Esophagus squamous epithelium (tissue), 4 donors: ENCODE measurements at regions not wholly inside any gene's neighbourhood (a gene's known extent, or its start where the extent isn't known, plus 50 kb on each side); places are given as distances from the start of the nearest gene placed in this dataset.

Source experiments
- CTCF ChIP-seq, 6 experiments: fragments of 450-650 bp in 4 of 6; fragments of 200-600 bp in 2 of 6; sonication (generic) in 2 of 6; IDR thresholded peaks; one replicate each; pipeline ENCODE4 v1.5.1; 2016 to 2019; ENCODE audit warnings: antibody characterized with exemption in 6 of 6, mild to moderate bottlenecking in 4 of 6, moderate library complexity in 4 of 6
- POLR2A ChIP-seq, 4 donors: fragments of 450-650 bp; IDR thresholded peaks; one replicate each; pipeline ENCODE4 v1.6.1; 2017; ENCODE audit warnings: antibody characterized with exemption in 4 of 4, mild to moderate bottlenecking in 4 of 4, moderate library complexity in 3 of 4

DNA sequence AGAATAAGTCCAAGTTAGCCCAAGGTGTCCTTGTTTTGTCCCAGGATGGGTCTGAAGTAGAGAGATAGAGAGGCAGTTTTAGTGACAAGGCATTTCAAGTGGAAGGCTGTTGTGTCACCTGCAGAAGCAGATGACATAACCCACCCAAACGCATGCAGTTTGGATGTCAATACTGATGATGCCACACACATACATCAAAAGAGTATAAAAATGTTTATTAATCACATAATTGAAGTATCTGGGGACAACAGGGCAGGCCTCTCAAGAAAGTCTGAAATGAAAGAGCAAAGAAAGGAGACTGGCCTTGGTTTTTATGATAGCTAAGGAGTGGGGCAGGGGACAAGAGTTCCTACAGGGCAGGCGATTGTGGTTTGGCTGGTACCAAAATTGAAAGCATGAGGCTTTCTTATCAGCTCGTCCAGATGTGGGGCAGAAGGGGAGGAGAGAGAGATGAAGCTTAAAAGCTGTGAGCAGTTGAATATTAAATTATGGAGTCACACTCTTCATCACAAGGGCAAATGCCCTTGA is 78.4 kb upstream of the TSPAN8 start:
- no peak for TF ChIP-seq CTCF (IDR thresholded peaks at IDR 0.05)
- no peak for TF ChIP-seq POLR2A (IDR thresholded peaks at IDR 0.05)
